ENCODE measurements at regions not wholly inside any gene's neighbourhood (a gene's known extent, or its start where the extent isn't known, plus 50 kb on each side); places are given as distances from the start of the nearest gene placed in this dataset.
"Not testable (repeated sequence)": the region's sequence is repeated elsewhere in the genome, so short reads cannot be mapped to it uniquely, and the experiment has no call there.

DNA sequence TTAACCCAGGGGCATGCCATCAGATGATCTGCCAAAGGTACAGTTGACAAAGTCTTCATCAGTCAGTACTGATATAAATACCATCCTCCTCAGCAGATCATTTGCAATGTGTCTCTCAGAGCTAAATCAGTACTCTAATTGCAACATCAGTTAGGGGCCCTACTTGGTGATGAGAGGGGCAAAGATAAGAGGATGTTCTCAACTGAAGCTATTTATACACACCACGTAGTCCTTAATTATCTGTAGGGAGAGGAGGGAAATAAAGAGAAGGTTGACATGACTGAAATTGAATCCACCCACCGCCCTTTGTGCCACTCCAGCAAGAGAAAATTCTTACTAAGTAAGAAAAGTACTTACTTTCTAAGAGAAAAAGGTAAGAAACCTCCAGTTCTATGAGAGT is 157.8 kb upstream of the NUDT4 start:
- DNase-seq = no peak

DNA sequence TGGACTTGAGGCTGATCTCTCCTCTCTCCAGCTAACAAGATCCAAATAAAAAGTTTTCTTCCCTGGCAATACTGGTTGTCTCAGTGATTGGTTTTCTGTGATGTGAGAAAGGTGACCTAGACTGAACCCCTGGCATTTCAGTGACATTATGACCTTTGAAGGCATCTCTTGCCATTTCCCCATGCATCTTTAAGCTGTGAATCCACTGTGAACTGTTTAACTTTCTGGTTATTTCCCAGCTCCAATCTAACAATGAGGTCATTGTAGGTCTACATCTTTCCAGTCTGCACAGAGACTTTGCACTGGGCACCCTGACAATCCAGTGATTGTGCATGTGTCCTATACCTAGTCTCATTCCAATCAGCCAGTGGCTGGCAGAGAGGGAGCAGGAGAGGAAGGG is 155.9 kb upstream of the NUDT4 start:
- DNase-seq = no peak

DNA sequence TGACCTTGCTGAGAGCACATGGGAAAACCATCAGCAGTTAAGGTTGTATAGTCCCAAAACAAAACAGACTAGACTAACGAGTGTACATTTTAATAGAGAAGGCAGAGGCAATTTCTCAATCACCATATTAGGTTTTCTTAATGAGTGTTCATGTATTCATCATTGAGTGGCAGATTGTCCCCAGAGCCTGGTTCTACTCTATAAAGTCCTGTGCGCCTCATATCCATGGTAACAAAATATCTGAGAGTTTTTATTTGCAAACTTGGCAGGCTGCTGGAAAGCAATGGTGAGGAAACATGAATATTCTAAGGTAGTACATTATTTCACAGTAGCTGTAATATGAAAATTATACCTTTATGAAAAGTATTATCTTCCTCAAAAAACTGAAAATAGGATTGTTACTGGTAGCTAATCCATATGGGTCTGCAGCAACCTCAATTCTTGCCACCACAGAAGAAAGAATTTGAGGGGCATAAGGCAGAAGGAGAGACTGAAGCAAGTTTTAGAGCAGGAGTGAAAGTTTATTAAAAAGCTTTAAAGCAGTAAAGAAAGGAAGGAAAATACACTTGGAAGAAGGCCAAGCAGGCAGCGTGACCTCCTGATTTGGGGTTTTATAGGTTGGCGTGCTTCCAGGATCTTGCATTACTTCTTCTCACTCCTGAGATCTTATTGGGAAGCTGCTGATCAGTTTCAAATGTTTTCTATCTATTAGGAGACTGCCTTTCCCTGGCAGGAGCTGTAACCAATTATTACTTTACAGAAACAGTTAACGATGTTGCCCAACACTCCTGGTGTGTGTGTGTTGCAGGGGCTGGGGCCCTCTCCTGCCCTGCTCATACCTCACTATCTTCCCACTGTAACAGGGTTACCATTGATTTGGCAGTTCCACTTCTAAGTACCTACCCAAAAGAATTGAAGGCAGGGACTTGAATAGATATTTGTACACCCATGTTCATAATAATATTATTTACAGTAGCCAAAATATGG is 154.0 kb upstream of the NUDT4 start:
- peak; percentile 54 for DNase-seq

DNA sequence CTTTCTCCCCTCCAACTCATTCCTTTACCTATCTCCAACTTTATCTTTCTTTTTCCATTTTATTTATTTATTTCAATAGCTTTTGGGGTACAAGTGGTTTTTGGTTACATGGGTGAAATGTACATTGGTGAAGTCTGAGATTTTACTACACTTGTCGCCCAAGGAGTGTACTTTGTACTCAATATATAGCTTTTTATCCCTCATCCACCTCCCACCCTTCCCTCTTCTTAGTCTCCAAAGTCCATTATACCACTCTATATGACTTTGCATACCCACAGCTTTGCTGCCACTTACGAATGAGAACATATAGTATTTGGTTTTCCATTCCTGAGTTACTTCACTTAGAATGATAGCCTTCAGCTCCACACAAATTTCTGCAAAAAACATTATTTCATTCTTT is 152.6 kb upstream of the NUDT4 start:
- no peak for DNase-seq

DNA sequence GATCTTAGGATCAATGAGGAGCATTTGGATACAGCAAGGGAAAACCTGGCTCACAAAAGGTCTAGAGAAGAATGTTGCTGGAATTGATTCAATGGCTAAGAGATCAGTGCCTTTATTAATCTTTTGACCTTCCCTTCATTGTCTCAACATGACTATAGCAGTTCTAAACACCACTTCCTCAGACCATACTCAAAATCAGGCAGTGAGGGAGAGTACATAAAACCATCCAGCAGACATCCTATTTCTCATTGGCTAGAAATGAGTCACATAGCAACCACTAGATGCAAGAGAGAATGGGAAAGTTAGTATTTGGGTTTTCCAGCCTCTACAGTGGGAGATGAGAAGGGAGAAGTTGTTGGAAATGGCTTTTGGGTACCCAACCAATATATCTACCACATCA is 151.4 kb upstream of the NUDT4 start:
- DNase-seq = no peak

DNA sequence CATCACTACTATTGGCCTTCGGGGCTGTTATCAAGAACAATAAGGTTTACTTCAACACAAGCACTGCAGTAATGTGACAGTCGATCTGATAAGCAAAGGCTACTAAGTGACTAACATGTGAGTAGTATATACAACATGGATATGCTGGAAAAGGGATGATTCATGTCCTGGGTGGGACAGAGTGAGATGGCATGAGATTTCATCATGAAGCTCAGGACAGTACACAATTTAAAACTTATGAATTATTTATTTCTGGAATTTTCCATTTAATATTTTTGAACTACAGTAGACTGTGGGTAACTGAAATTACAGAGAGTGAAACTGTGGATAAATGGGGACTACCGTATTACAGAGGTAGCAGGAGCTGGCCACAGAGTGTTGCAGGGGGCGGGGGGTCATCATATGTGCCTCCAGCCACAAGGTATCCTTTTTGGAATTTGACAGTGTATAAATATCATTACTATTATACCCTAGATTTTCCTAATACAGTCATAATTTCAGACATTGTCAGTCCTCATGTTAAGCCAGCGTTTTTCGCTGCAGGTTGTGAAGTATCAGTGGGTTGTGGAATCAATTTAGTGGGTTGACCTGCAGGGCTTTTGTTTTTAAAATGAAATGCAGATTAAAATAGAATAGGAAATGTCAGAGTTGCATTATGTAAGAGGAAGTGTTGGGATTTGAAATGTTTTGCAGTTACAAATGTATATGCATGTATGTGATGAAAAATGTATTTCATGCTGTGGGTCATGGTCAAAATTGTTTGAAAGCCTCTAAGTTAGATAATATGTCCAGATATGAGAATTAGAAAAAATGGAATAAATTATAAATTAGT is 148.0 kb upstream of the NUDT4 start:
- DNase-seq = no peak

DNA sequence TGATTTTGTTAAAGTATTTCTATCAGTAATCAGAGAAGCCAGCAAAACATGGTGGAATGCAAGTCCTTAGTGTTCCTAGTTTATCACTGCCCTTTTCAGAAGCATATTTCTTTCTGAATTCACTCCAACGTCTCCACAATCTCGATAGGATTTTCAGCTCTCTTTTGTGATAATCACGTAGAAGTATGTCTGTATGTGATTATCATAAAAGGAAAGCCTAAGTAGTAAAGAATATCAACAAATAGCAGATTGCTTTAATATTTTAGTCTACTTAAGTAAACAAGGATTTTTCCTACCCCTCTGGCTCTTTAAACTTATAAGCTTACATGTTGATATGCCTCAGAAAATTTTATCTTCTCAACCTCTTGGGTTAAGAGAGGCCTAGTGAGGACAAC is 147.4 kb upstream of the NUDT4 start:
- no peak for DNase-seq

DNA sequence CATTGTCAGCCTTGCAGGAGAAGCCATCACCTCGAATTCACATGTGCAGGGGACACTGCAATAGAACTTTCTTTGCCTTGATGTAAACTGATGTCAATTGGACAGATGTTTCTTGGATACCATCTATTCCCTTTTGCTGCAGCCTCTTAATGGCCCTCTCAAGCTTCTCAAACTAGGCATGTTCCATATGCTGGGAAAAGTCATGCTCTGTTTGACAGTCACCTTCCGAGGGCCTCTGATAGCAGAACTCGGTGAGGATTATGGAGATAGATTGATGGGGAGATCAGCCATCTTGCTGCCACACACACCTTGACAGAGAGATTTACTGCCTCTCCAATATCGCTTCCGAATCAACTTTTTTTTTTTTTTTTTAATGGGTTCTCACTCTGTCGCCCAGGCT is 145.8 kb upstream of the NUDT4 start:
- DNase-seq = no peak

DNA sequence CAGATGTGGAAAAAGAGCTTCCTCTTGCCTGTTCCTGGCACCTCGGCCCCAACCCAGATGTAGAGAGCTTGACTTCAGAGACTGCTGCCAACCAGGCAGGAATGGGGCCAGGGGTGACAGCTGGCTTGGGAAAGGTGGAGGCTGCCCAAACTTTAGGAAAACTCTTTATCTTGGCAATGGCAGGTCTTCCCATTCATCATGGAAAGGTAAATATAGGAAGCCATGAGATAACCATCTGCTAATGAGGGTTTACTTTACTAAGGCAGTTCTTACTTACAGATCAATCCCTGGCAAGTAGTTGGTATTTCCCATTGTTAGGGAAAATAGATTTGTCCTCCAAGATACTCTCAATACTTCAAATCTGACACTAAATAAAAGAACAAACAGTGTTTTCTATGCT is 143.1 kb upstream of the NUDT4 start:
- peak; percentile 53 for DNase-seq

DNA sequence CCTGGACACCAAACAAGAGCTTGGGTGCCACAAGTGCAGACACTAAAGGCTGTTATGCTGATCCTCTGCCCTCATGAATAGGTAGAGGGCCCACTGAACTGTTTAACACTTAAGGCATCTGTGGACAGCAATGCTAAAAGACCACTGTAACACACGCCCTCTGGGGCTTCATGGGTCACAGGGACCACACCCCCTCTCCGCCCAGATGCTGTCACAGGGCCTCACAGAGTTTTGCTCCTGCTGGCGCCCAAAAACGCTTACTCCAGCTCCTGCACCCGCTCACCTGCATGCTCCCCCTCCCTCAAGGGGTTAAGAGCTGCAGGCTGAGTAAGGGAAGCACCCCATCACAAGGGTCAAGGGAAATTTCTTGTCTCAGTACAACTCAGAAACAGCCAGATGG is 141.8 kb upstream of the NUDT4 start:
- no peak for DNase-seq

DNA sequence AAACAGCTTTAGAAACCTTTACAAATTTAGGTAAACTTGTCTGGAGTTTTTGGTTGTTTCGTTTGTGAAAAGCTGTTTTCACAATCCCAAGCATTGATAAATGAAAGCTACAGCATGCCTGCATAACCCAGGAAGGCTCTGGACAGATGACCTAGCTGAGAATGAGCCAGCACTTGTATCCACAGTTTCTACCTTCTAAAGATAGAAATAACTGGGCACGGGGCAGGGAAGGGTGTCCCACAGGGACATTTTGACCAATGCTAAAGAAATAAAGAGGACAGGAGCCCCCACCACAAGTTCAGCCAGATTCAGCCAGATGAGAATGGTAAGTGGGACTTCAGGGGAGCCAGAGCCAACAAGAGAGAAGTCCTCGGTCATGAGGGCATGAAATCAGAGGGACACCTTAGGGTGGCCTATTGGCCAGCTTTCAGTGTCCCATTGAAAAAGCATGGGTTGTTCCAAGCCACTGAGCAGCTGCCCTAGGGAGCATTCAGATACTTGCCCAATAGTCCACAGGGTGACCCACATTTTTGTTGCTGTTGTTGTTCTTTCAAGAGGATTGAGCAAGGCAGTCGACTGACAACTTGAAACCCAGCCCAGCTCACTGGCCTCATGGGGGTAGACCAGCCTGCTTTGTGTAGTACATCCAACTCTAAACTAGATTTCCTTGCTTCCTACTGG is 140.3 kb upstream of the NUDT4 start:
- DNase-seq = no peak

DNA sequence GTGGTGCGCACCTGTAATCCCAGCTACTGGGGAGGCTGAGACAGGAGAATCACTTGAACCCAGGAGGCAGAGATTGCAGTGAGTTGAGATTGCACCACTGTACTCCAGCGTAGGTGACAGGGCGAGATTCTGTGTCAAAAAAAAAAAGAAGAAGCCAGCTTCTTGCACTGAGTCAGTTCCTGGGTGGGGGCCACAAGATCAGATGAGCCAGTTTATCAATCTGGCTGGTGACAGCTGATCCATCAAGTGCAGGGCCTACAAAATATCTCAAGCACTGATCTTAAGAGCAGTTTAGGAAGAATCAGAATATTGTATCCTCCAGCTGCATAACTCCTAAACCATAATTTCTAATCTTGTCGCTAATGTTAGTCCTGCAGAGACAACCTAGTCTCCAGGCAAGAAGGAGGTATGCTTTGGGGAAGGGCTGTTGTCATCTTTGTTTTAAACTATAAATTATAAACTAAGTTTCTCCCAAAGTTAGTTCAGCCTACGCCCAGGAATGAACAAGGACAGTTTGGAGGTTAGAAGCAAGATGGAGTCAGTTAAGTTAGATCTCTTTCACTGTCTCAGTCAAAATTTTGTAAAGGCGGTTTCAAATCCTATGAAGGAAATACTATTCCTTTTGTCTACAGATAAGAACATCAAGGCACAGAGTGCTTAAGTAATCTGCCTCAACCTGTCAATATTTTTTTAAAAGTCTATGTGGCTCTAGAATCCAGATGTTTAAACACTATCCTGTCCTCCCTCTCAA is 139.0 kb upstream of the NUDT4 start:
- not testable (repeated sequence) for DNase-seq

DNA sequence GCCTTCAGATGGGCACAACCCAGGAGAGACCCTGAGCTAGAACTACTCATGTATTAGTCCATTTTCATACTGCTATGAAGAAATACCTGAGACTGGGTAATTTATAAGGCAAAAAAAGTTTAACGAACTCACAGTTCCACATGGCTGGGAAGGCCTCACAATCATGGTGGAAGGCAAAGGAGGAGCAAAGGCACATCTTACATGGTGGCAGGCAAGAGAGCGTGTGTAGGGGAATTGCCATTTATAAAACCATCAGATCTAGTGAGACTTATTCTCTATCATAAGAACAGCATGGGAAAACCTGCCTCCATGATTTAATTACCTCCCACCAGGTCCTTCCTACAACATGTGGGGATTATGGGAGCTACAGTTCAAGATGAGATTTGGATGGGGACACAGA is 137.9 kb upstream of the NUDT4 start:
- not testable (repeated sequence) for DNase-seq

DNA sequence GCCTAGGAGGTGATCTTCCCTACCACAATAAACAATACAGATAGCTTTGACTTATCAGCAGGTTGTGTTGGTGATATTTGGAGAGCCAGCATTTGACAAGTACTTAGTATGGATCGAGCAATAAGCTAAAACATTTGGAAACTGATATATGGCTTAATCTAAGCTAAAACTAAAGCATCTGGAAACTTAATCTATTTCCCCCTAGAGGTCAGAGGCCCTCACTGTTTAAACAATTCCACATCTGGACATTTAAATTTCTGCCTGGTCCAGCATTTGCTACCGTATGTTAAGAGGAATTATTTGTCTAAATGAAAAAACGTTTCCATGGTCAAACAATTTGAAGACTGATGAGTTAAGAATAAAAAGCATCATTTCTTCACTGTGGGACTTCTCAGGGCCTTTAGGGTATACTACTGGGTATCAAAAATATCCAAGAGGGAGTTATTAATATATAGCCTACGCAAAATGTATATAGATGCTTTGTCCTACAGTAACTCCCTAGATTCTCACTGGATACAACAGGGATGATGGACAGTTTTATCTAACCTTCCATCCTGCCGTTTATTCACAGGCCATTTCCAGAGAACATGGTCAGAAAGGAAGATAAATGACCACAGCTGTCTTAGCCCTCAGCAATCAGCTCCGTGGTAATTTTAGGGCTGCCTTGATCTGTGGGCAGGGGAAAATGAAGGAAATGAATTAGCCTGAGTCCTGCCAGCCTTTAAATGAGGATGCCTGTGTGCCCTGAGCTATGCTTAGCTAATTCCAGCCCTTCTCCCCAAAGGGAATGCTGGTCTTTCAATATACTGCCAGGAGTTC is 135.4 kb upstream of the NUDT4 start:
- DNase-seq = no peak

DNA sequence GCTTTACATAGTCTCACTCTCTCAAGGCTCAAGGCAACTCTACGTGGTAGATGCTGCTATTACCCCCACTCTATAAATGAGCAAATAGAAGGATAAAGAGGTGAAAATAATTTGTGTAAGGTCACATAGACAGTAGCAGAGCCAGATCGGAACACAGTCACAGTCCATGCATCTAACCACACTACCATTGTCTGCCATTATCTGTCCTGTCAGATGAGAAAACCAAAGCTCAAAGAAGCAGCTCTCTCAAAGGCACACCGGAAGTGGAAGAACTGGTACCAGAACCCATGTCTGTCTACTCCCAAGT is 134.4 kb upstream of the NUDT4 start:
- no peak for DNase-seq

DNA sequence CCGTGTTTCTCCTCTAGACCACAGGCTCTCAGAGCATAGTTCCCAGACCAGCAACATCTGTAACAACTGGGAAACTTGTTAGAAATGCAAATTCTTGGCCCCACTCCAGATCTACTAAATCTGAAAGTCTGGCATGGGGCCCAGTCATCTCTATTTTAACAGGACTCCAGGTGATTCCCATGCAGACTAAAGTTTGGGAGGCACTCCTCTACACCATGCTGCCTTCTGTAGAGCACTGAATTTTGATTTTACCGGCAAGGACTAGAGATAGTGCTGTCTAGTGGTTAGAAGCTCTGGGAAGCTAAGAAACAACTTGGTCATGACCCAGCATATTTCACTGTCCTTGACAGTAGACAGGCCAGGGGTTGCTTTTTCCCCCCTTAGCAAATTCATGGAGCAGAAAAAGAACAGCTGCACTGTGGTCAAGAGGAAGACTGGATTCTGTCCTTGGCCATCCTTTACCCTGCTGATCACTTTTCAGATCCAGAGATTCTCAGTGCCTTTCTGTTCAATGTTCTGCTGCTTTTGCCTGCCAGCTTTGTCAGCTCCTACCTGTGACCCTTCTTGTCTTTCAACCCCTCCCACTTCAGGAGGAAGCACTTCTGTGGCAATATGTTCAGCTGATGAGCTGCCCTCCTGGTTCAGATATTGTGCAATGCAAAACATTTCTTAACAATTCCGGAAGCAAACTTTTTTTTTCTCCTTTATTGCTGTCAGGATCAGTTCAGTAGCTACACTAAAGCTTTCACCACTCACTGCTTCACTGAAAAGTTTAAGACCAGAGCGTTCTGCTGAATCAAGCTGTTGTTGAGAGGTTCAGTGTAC is 133.8 kb upstream of the NUDT4 start:
- peak; percentile 6 for DNase-seq

DNA sequence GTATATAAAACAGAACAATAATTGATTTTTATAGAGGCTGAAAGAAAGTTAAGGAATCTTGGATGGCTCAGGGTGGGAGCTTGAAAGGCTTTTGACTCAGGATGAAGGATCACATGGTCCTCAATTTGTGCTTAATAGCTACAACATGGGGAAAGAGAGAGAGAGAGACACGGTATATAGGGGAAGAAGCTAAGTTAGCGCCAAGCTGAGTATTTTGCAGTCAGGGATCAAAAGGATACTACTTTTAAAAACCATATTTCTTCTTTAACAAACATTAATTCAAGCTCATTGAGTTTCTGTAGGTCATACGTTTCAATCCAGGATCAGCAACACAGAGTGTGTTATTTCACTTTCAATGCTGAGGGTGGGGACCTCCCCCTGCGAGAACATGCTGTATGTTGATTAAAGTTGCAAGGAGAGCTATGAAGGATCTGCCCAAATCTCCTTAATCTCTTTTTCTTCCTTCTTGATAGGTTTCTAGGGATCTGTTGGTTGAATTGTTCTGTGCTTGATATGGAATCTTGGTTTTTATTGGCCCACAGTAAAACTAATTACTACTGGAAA is 133.1 kb upstream of the NUDT4 start:
- DNase-seq = no peak

DNA sequence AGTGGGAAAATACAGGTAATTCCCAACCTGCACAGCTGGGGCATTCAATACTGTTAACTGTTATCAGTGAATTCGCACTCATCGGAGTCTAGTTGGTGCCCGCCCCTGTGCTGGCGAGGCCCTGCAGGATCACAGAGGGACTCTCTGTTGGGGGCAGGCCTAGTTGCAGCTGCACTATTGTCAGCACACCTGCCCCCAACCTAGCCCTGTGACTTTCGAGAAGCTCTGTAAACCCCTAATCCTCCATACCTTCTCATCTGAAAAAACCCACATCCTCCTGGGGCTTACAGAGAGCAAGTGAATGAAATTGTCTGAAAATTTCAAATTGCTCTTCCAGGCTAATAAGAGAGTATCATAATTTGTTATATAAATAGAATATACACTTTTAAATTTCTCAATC is 132.2 kb upstream of the NUDT4 start:
- no peak for DNase-seq

DNA sequence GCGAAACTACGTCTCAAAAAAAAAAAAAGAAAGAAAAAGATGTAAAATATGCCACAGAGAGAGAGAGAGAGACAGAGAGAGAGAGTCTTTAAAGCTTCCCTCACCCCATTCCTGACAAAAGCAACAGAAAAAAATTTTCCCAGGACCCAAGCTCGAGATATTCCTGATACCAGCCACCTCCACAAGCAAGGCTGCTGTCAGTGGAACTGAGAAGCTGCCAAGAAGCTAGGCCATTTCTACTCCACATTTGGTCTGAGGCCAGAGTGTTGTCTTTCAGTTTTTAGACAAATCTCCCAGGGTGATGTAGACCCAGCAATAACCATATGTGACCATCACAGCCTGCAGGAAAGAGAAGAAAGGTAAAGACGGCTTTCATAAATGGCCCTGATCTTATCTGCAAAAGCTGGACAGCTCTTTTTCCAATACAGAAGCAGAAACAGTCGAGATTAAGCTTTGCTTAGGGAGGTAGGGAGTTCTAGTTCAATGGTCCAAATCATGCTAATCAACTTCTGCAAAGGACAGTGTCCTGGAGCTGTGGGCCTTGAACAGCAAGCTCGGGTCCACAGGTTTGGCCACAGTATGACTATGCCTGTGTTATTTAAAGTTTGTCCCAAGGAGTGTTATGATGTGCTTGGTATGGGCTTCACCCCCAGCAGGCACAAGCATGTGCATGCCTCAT is 130.3 kb upstream of the NUDT4 start:
- DNase-seq = no peak

DNA sequence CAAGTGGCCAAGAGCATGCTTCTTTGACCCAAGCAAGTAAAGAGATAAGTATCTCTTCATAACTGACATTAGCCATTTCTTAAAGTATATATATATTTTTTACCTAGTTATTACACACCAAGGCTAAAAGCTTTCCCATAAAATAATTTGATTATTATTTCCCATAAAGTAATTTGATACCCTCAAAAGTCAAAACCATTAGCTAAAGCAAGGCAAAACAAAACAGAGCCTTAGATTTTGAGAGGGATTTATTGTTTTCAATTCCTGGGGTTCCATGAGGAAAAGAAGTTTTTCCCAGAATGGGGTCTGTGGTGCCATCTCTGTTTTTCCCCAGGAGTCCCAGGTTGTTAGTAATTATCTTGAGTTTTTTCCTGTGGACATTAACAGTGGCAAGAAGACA is 125.5 kb upstream of the NUDT4 start:
- DNase-seq = no peak
